Testis (tissue), 2 donors: ENCODE measurements at regions not wholly inside any gene's neighbourhood (a gene's known extent, or its start where the extent isn't known, plus 50 kb on each side); places are given as distances from the start of the nearest gene placed in this dataset.
"Not testable (repeated sequence)": the region's sequence is repeated elsewhere in the genome, so short reads cannot be mapped to it uniquely, and the experiment has no call there.

Experiments used
- DNase-seq: peaks from one replicate; pipeline ENCODE4 v3.0.0-alpha.2; 2019
- H3K27ac ChIP-seq, 2 donors: fragments of 200-600 bp; sonication (generic); one replicate each; pipeline ENCODE4 v1.5.1; 2019
- H3K27me3 ChIP-seq: fragments of 200-600 bp; sonication (generic); one replicate; pipeline ENCODE4 v1.5.1; 2019
- H3K36me3 ChIP-seq: fragments of 200-600 bp; sonication (generic); one replicate; pipeline ENCODE4 v1.5.1; 2017; ENCODE audit warnings: low read depth; ENCODE audit errors: missing control alignments
- H3K4me1 ChIP-seq: fragments of 200-600 bp; sonication (generic); one replicate; pipeline ENCODE4 v1.5.1; 2019
- H3K4me3 ChIP-seq, 2 donors: fragments of 200-600 bp; sonication (generic); one replicate each; pipeline ENCODE4 v1.5.1; 2017 to 2019
- H3K9me3 ChIP-seq: fragments of 200-600 bp; sonication (generic); one replicate; pipeline ENCODE4 v1.5.1; 2017
- CTCF ChIP-seq, 3 experiments: fragments of 450-650 bp in 2 of 3; fragments of 200-600 bp in 1 of 3; sonication (generic) in 1 of 3; IDR thresholded peaks; one replicate each; pipeline ENCODE4 v1.5.1; 2016 to 2019; ENCODE audit warnings: antibody characterized with exemption in 3 of 3, mild to moderate bottlenecking in 2 of 3, moderate library complexity in 1 of 3
- POLR2A ChIP-seq: fragments of 450-650 bp; IDR thresholded peaks from one replicate; pipeline ENCODE4 v1.6.1; 2017; ENCODE audit warnings: antibody characterized with exemption, mild to moderate bottlenecking, moderate library complexity
- WGBS, 2 donors: methylation state at CpG; one replicate each; pipeline ENCODE4 v1.1.5; 2018; 5-methylcytosine and 5-hydroxymethylcytosine counted together
- intact Hi-C: fragments of 100-400 bp; cut with DNase I; formaldehyde crosslinking; loops from one replicate; pipeline ENCODE4 v1.15.1; 2023; ENCODE audit warnings: low total_unique reads

GRCh38 chr5:50547303-50547702 lies 106.2 kb upstream of the EMB start:
- no peaks in the 10 kb centered on the region for H3K9me3 ChIP-seq
- H3K4me1 ChIP-seq, result no peaks in the 10 kb centered on the region
- intact Hi-C loops, result no loop called here
- WGBS, 2 donors, result 73 to 88% methylated on average over 2 of the region's 2 CpGs
- no peaks in the 10 kb centered on the region for H3K36me3 ChIP-seq
- no peak for DNase-seq
- H3K4me3 ChIP-seq, result no peak overlapping the region
- H3K27ac ChIP-seq, result no peak overlapping the region
- no peaks in the 10 kb centered on the region for H3K27me3 ChIP-seq
- no peak for TF ChIP-seq POLR2A
- TF ChIP-seq CTCF (IDR thresholded peaks at IDR 0.05), result no peak

- intact Hi-C loops, result no loop called here
Observed at GRCh38 chr5:50550267-50550666, 109.2 kb upstream of the EMB start.

GRCh38 chr5:50550993-50551392 lies 109.9 kb upstream of the EMB start:
- no peak for DNase-seq
- Histone ChIP-seq H3K27ac (no peak overlapping the region), H3K4me1 (no peaks in the 10 kb centered on the region), H3K9me3 (no peaks in the 10 kb centered on the region), H3K36me3 (no peaks in the 10 kb centered on the region), H3K4me3 (no peak overlapping the region), H3K27me3 (no peaks in the 10 kb centered on the region)
- TF ChIP-seq CTCF (IDR thresholded peaks at IDR 0.05) (no peak), POLR2A (no peak)
- 86 to 90% methylated on average over 3 of the region's 3 CpGs for WGBS, 2 donors
- intact Hi-C loops, result no loop called here

More at GRCh38 chr5:50550267-50550666, 109.2 kb upstream of the EMB start:
- Histone ChIP-seq H3K4me3 (no peak overlapping the region), H3K36me3 (no peaks in the 10 kb centered on the region), H3K4me1 (no peaks in the 10 kb centered on the region), H3K27me3 (no peaks in the 10 kb centered on the region), H3K27ac (no peak overlapping the region), H3K9me3 (no peaks in the 10 kb centered on the region)
- DNase-seq, result no peak
- TF ChIP-seq POLR2A, result no peak

- Histone ChIP-seq H3K27ac (no peak overlapping the region), H3K4me3 (no peak overlapping the region), H3K27me3 (no peaks in the 10 kb centered on the region), H3K4me1 (no peaks in the 10 kb centered on the region), H3K36me3 (no peaks in the 10 kb centered on the region), H3K9me3 (no peaks in the 10 kb centered on the region)
- TF ChIP-seq CTCF (IDR thresholded peaks at IDR 0.05) (no peak), POLR2A (no peak)
- no peak for DNase-seq
- intact Hi-C loops, result no loop called here
- whole genome bisulfite sequencing, 2 donors, result 78 to 79% methylated on average over 4 of the region's 4 CpGs
Observed at GRCh38 chr5:50553560-50553984, 112.5 kb upstream of the EMB start.

GRCh38 chr5:50558640-50559039 lies 107.8 kb upstream of the PARP8 start:
- H3K36me3 ChIP-seq, DNase-seq, H3K27ac ChIP-seq, intact Hi-C loops, H3K9me3 ChIP-seq, H3K4me1 ChIP-seq, H3K4me3 ChIP-seq, H3K27me3 ChIP-seq: not testable (repeated sequence)

GRCh38 chr5:50559955-50560354 lies 106.5 kb upstream of the PARP8 start:
- Histone ChIP-seq H3K9me3 (no peaks in the 10 kb centered on the region), H3K4me1 (no peaks in the 10 kb centered on the region), H3K36me3 (no peaks in the 10 kb centered on the region), H3K27ac (no peak overlapping the region), H3K27me3 (no peaks in the 10 kb centered on the region), H3K4me3 (no peak overlapping the region)
- intact Hi-C loops, result no loop called here
- no peak for DNase-seq
- TF ChIP-seq POLR2A (no peak), CTCF (IDR thresholded peaks at IDR 0.05) (no peak)
- WGBS, 2 donors, result 93 to 95% methylated on average over 1 of the region's 1 CpG
